ENCODE measurements at regions not wholly inside any gene's neighbourhood (a gene's known extent, or its start where the extent isn't known, plus 50 kb on each side); places are given as distances from the start of the nearest gene placed in this dataset.

DNA sequence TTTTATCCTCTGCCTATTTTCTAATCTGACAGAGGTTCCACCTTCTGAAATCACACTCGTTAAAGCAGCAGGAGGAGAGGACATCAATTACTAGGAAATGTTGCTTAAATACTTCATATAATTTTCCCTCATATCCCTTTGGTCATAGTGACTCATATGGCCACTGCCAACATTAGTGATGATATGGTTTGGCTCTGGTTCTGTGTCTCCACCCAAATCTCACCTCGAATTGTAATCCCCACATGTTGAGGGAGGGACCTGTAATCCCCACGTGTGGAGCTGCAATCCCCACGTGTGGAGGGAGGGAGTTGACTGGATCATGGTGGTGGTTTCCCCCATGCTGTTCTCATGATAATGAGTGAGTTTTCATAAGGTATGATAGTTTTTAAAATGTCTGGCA lies 618.4 kb upstream of the SLITRK5 start:
- Histone ChIP-seq H3K4me3 (replicated peaks in 1 of 3; ENCODE audit: insufficient read depth in 1 of 3, low read depth in 1 of 3, low read length in 3 of 3) (no peak overlapping the region), H2AFZ (ENCODE audit: low read depth, low read length) (no peak overlapping the region), H3K4me2 (ENCODE audit: insufficient read depth, low read length) (no peak overlapping the region), H3K27me3 (ENCODE audit: control insufficient read depth in 2 of 2, insufficient read depth in 2 of 2, low read length in 2 of 2) (no peaks in the 10 kb centered on the region), H4K20me1 (replicated peaks; ENCODE audit: control insufficient read depth, extremely low read depth, insufficient read depth, low read length) (no peaks in the 10 kb centered on the region), H3K9me3 (replicated peaks; ENCODE audit: control insufficient read depth, insufficient read depth, low read length) (no peaks in the 10 kb centered on the region), H3K36me3 (ENCODE audit: control insufficient read depth in 2 of 2, extremely low read depth in 1 of 2, insufficient read depth in 2 of 2, low read length in 2 of 2) (no peaks in the 10 kb centered on the region), H3K9me1 (replicated peaks; ENCODE audit: control insufficient read depth, extremely low read depth, insufficient read depth, low read length) (no peaks in the 10 kb centered on the region), H3K9ac (replicated peaks; ENCODE audit: extremely low read depth, insufficient read depth, low read length) (no peak overlapping the region), H3K79me2 (ENCODE audit: control insufficient read depth, insufficient read depth, low read length) (no peaks in the 10 kb centered on the region), H3K4me1 (ENCODE audit: control insufficient read depth, extremely low read depth, insufficient read depth, low read length) (no peaks in the 10 kb centered on the region), H3K27ac (ENCODE audit: insufficient read depth, low read depth, low read length) (no peak overlapping the region)
- TF ChIP-seq JUN (IDR thresholded peaks at IDR 0.05; ENCODE audit: borderline replicate concordance, insufficient read depth, insufficient read length, low read depth) (no peak), GATA2 (IDR thresholded peaks at IDR 0.05; ENCODE audit: insufficient read depth, insufficient read length, low read depth, low read length) (no peak), MYC (IDR thresholded peaks at IDR 0.05; ENCODE audit: low read depth, low read length) (no peak), MAX (IDR thresholded peaks at IDR 0.05; ENCODE audit: insufficient read depth, insufficient read length) (no peak), POLR2A (IDR thresholded peaks at IDR 0.05; ENCODE audit: low read depth, low read length) (no peak), POLR2AphosphoS5 (IDR thresholded peaks at IDR 0.05; ENCODE audit: insufficient read depth, low read depth, low read length) (no peak), EZH2 (IDR thresholded peaks at IDR 0.05; ENCODE audit: borderline replicate concordance, low read depth, low read length, severe bottlenecking) (no peak)
- TF ChIP-seq, protein P1, sequence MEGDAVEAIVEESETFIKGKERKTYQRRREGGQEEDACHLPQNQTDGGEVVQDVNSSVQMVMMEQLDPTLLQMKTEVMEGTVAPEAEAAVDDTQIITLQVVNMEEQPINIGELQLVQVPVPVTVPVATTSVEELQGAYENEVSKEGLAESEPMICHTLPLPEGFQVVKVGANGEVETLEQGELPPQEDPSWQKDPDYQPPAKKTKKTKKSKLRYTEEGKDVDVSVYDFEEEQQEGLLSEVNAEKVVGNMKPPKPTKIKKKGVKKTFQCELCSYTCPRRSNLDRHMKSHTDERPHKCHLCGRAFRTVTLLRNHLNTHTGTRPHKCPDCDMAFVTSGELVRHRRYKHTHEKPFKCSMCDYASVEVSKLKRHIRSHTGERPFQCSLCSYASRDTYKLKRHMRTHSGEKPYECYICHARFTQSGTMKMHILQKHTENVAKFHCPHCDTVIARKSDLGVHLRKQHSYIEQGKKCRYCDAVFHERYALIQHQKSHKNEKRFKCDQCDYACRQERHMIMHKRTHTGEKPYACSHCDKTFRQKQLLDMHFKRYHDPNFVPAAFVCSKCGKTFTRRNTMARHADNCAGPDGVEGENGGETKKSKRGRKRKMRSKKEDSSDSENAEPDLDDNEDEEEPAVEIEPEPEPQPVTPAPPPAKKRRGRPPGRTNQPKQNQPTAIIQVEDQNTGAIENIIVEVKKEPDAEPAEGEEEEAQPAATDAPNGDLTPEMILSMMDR (IDR thresholded peaks at IDR 0.05; ENCODE audit: extremely low read depth in 1 of 2, insufficient read depth in 1 of 2, low read depth in 1 of 2, low read length in 2 of 2) = no peak
- intact Hi-C loops (cut with micrococcal nuclease) (no loop called here), dilution Hi-C loops (cut with MboI; ENCODE audit: extremely low pct_ligation_motif_present, low sequenced_read_pairs) (no loop called here)
- FAIRE-seq (no peak), DNase-seq (ENCODE audit: low read depth, low spot score) (no peak)
- POLR2A ChIA-PET = no interaction called here
- CTCF ChIA-PET = no interaction called here
- BruUV-seq (replicated peaks) = no TSS peak
